ENCODE measurements at regions not wholly inside any gene's neighbourhood (a gene's known extent, or its start where the extent isn't known, plus 50 kb on each side); places are given as distances from the start of the nearest gene placed in this dataset.

DNA sequence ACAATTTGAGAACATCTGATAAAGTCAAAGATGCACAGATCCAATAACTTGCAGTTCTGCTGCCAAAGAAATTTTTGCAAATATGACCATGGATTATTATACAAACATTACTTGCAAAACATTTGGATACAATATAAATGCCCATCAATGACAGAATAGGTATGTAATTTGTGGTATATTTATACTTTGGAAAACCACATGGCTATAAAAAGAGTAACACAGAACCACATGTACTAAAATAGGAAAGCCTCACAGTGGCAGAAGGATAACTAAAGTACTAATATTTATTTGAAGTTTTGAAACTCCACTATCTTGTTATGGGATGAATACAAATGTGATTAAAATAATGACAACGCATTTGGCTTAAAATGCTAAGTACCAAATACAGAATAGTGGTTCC lies 51.8 kb upstream of the DNAJC10 start:
- no peak for TF ChIP-seq CTCF (IDR thresholded peaks at IDR 0.05; ENCODE audit: low read depth, low read length, missing input control)
- TF ChIP-seq, protein P1, sequence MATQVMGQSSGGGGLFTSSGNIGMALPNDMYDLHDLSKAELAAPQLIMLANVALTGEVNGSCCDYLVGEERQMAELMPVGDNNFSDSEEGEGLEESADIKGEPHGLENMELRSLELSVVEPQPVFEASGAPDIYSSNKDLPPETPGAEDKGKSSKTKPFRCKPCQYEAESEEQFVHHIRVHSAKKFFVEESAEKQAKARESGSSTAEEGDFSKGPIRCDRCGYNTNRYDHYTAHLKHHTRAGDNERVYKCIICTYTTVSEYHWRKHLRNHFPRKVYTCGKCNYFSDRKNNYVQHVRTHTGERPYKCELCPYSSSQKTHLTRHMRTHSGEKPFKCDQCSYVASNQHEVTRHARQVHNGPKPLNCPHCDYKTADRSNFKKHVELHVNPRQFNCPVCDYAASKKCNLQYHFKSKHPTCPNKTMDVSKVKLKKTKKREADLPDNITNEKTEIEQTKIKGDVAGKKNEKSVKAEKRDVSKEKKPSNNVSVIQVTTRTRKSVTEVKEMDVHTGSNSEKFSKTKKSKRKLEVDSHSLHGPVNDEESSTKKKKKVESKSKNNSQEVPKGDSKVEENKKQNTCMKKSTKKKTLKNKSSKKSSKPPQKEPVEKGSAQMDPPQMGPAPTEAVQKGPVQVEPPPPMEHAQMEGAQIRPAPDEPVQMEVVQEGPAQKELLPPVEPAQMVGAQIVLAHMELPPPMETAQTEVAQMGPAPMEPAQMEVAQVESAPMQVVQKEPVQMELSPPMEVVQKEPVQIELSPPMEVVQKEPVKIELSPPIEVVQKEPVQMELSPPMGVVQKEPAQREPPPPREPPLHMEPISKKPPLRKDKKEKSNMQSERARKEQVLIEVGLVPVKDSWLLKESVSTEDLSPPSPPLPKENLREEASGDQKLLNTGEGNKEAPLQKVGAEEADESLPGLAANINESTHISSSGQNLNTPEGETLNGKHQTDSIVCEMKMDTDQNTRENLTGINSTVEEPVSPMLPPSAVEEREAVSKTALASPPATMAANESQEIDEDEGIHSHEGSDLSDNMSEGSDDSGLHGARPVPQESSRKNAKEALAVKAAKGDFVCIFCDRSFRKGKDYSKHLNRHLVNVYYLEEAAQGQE (IDR thresholded peaks at IDR 0.05): no peak
- TF ChIP-seq MAX (IDR thresholded peaks at IDR 0.05): no peak
